ENCODE measurements at regions not wholly inside any gene's neighbourhood (a gene's known extent, or its start where the extent isn't known, plus 50 kb on each side); places are given as distances from the start of the nearest gene placed in this dataset.

DNA sequence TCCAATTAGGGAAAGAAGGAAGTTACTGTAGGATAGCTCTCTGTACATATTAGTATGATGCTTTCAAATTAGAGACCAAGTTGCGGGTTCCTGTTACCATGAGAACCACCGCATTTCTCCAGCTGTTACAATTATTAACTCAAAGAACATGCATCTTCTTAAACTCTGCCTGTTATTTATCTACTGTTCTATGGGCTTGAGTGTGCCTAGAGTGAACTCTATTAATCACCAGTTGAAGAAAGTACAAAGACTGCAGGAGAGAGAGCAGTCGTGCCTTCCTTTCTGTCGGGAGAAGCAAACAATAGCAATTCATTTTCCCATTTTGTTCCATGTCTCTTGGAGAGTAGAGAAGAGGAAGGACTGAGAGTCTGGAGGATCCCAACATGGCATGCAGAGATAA, 1071.2 kb downstream of the TYW1 start:
- TF ChIP-seq POLR2A (IDR thresholded peaks at IDR 0.05) = no peak
- no peak for TF ChIP-seq CTCF (IDR thresholded peaks at IDR 0.05)
- no peak for TF ChIP-seq EP300 (IDR thresholded peaks at IDR 0.05)
